H9 (cell line): ENCODE measurements at regions not wholly inside any gene's neighbourhood (a gene's known extent, or its start where the extent isn't known, plus 50 kb on each side); places are given as distances from the start of the nearest gene placed in this dataset.

Experiments used
- DNase-seq: peaks from one replicate; pipeline ENCODE4 v3.0.0-alpha.2; 2017
- H2AFZ ChIP-seq: one replicate; pipeline ENCODE4 v1.6.1; 2013; ENCODE audit warnings: mild to moderate bottlenecking, low read length, control low read depth, moderate library complexity
- H2AK5ac ChIP-seq: 2 replicates; pipeline ENCODE4 v1.6.1; 2013; ENCODE audit warnings: low read length, control low read depth, mixed read lengths; ENCODE audit not compliant: insufficient read length
- H2BK120ac ChIP-seq: one replicate; pipeline ENCODE4 v1.6.1; 2013; ENCODE audit warnings: low read depth, mild to moderate bottlenecking, low read length, control low read depth, inconsistent platforms; ENCODE audit not compliant: poor library complexity, severe bottlenecking
- H2BK12ac ChIP-seq: 2 replicates; pipeline ENCODE4 v1.6.1; 2013; ENCODE audit warnings: low read length, control low read depth, mixed read lengths, low read depth; ENCODE audit not compliant: insufficient read length
- H2BK15ac ChIP-seq: 2 replicates; pipeline ENCODE4 v1.6.1; 2013; ENCODE audit warnings: low read depth, low read length, control low read depth
- H2BK20ac ChIP-seq: one replicate; pipeline ENCODE4 v1.6.1; 2013; ENCODE audit warnings: low read depth, mild to moderate bottlenecking, low read length, control low read depth, inconsistent platforms; ENCODE audit not compliant: poor library complexity, severe bottlenecking
- H2BK5ac ChIP-seq: 2 replicates; pipeline ENCODE4 v1.6.1; 2013; ENCODE audit warnings: low read length, control low read depth, mixed read lengths; ENCODE audit not compliant: insufficient read length
- H3K14ac ChIP-seq: 2 replicates; pipeline ENCODE4 v1.6.1; 2013; ENCODE audit warnings: low read length, control low read depth; ENCODE audit not compliant: insufficient read depth
- H3K18ac ChIP-seq: 2 replicates; pipeline ENCODE4 v1.6.1; 2013; ENCODE audit warnings: low read depth, mild to moderate bottlenecking, mixed read lengths, low read length, control low read depth; ENCODE audit not compliant: insufficient read length
- H3K23ac ChIP-seq: 2 replicates; pipeline ENCODE4 v1.6.1; 2013; ENCODE audit warnings: low read length, control low read depth, mixed read lengths, low read depth; ENCODE audit not compliant: insufficient read length
- H3K23me2 ChIP-seq: 2 replicates; pipeline ENCODE4 v1.6.1; 2013; ENCODE audit warnings: low read depth, mild to moderate bottlenecking, mixed read lengths, low read length, control low read depth; ENCODE audit not compliant: insufficient read length, poor library complexity, severe bottlenecking
- H3K27ac ChIP-seq: 2 replicates; pipeline ENCODE4 v1.5.1; 2013; ENCODE audit warnings: low read length, control low read depth, mixed read lengths, low read depth; ENCODE audit not compliant: insufficient read length
- H3K27me3 ChIP-seq: 2 replicates; pipeline ENCODE4 v1.6.1; 2013; ENCODE audit warnings: low read length, control low read depth, inconsistent platforms; ENCODE audit not compliant: insufficient read depth
- H3K4ac ChIP-seq: 2 replicates; pipeline ENCODE4 v1.6.1; 2013; ENCODE audit warnings: low read depth, mild to moderate bottlenecking, control low read depth, inconsistent platforms, low read length, moderate library complexity
- H3K4me1 ChIP-seq: 2 replicates; pipeline ENCODE4 v1.6.1; 2013; ENCODE audit warnings: low read length, control low read depth, inconsistent platforms; ENCODE audit not compliant: insufficient read depth
- H3K4me2 ChIP-seq: 2 replicates; pipeline ENCODE4 v1.6.1; 2013; ENCODE audit warnings: low read length, control low read depth, mixed read lengths; ENCODE audit not compliant: insufficient read length, insufficient read depth
- H3K56ac ChIP-seq: 2 replicates; pipeline ENCODE4 v1.6.1; 2013; ENCODE audit warnings: low read depth, mild to moderate bottlenecking, mixed read lengths, low read length, control low read depth; ENCODE audit not compliant: insufficient read length
- H3K79me1 ChIP-seq: 2 replicates; pipeline ENCODE4 v1.6.1; 2013; ENCODE audit warnings: low read depth, mild to moderate bottlenecking, moderate library complexity, low read length, control low read depth, inconsistent platforms; ENCODE audit not compliant: insufficient read depth, poor library complexity, severe bottlenecking
- H3K79me2 ChIP-seq: 2 replicates; pipeline ENCODE4 v1.6.1; 2013; ENCODE audit warnings: low read length, control low read depth, inconsistent platforms; ENCODE audit not compliant: insufficient read depth
- H3K9ac ChIP-seq: 2 replicates; pipeline ENCODE4 v1.6.1; 2013; ENCODE audit warnings: low read length, control low read depth, mixed read lengths; ENCODE audit not compliant: insufficient read length; ENCODE audit errors: extremely low read depth
- H3K9me3 ChIP-seq: one replicate; pipeline ENCODE4 v1.6.1; 2013; ENCODE audit warnings: low read depth, low read length, inconsistent platforms; ENCODE audit not compliant: control insufficient read depth
- H3T11ph ChIP-seq: one replicate; pipeline ENCODE4 v1.6.1; 2013; ENCODE audit warnings: mild to moderate bottlenecking, low read length, control low read depth, inconsistent platforms
- H4K20me1 ChIP-seq: one replicate; pipeline ENCODE4 v1.6.1; 2013; ENCODE audit not compliant: control insufficient read depth, insufficient read length, insufficient read depth
- H4K5ac ChIP-seq: 2 replicates; pipeline ENCODE4 v1.6.1; 2013; ENCODE audit warnings: low read depth, mild to moderate bottlenecking, mixed read lengths, low read length, control low read depth; ENCODE audit not compliant: insufficient read length
- H4K8ac ChIP-seq: replicated peaks from 2 replicates; pipeline ENCODE4 v1.6.1; 2013; ENCODE audit warnings: low read length, control low read depth, mixed read lengths, low read depth; ENCODE audit not compliant: insufficient read length
- H4K91ac ChIP-seq: 2 replicates; pipeline ENCODE4 v1.6.1; 2013; ENCODE audit warnings: low read depth, mild to moderate bottlenecking, moderate library complexity, mixed read lengths, low read length, control low read depth; ENCODE audit not compliant: insufficient read length
- H3K27ac Mint-ChIP-seq, 3 experiments: 2 replicates in 2 of 3; 3 replicates in 1 of 3; pipeline ENCODE4 v1.8.0; 2020 to 2021; ENCODE audit warnings: mixed read lengths in 3 of 3, mild to moderate bottlenecking in 1 of 3, moderate library complexity in 1 of 3
- H3K27me3 Mint-ChIP-seq: 2 replicates; pipeline ENCODE4 v1.8.0; 2021; ENCODE audit warnings: low read depth, mild to moderate bottlenecking, moderate library complexity, mixed read lengths
- H3K36me3 Mint-ChIP-seq, 3 experiments: 2 replicates in 2 of 3; 3 replicates in 1 of 3; pipeline ENCODE4 v1.8.0; 2020 to 2021; ENCODE audit warnings: low read depth in 3 of 3, mixed read lengths in 3 of 3; ENCODE audit not compliant: insufficient read depth in 1 of 3
- H3K4me1 Mint-ChIP-seq, 2 experiments: 2 replicates each; pipeline ENCODE4 v1.8.0; 2020; ENCODE audit warnings: mixed read lengths in 2 of 2
- H3K4me3 Mint-ChIP-seq, 2 experiments: 2 replicates in 1 of 2; 3 replicates in 1 of 2; pipeline ENCODE4 v1.8.0; 2020 to 2021; ENCODE audit warnings: mild to moderate bottlenecking in 2 of 2, mixed read lengths in 2 of 2, moderate library complexity in 1 of 2
- H3K9me3 Mint-ChIP-seq, 2 experiments: 2 replicates in 1 of 2; 3 replicates in 1 of 2; pipeline ENCODE4 v1.8.0; 2020; ENCODE audit warnings: mild to moderate bottlenecking in 2 of 2, mixed read lengths in 2 of 2, moderate library complexity in 1 of 2
- WGBS: extraction: QIAGEN DNeasy Blood & Tissue Kit; methylation state at CpG from one replicate; pipeline ENCODE4 v1.1.7; 2013; ENCODE audit warnings: missing lambda C conversion rate, low lambda C conversion rate, mixed read lengths; ENCODE audit not compliant: insufficient read length; ENCODE audit errors: extremely low coverage; 5-methylcytosine and 5-hydroxymethylcytosine counted together
- TF ChIP-seq, protein P1 (sequence below): fragments of 200-600 bp; sonication (generic); conservative IDR thresholded peaks from 3 replicates; pipeline ENCODE4 v1.8.0; 2021; ENCODE audit warnings: antibody characterized with exemption, mild to moderate bottlenecking

DNA sequence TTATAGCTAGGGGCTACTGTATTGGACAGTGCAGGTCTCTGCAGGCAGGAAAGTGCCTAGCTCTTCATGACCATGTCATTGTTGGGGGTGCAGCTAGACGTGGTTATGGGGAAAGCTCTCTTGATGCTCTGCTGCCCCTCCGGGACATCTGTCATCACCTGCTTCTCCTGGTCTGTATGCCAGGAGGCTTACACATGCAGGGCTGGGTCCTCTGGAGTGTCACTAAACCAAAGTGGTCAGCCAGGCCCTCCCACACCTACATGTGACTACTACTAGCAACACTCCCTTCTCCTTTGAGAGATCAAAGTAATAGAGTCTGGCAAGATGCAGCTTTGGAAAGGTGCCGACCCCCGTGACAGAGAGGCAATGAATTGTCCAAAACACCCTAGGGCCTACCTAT lies 98.5 kb downstream of the SST start:
- no peak overlapping the region for H3K4ac ChIP-seq
- H3K79me2 ChIP-seq = no peaks in the 10 kb centered on the region
- H3K14ac ChIP-seq = no peak overlapping the region
- H2BK5ac ChIP-seq = no peak overlapping the region
- peaks cover 18% of the 10 kb centered on the region; the same call in 1 of the 2 replicates for H3K4me1 ChIP-seq
- H2AK5ac ChIP-seq = no peak overlapping the region
- no peak for DNase-seq
- no peak overlapping the region for H2BK15ac ChIP-seq
- WGBS = no CpG with 5 or more reads among the region's 4 CpGs
- Mint-ChIP-seq H3K9me3 (no peaks in the 10 kb centered on the region; a peak in 1 of 5 replicates), H3K27me3 (no peaks in the 10 kb centered on the region), H3K4me1 (peaks cover 38 to 48% of the 10 kb centered on the region in 2 experiments), H3K27ac (no peak overlapping the region), H3K4me3 (no peak overlapping the region), H3K36me3 (peaks cover 0 to 6% (median 0%) of the 10 kb centered on the region in 3 experiments; a peak in 2 of 7 replicates)
- TF ChIP-seq, protein P1, sequence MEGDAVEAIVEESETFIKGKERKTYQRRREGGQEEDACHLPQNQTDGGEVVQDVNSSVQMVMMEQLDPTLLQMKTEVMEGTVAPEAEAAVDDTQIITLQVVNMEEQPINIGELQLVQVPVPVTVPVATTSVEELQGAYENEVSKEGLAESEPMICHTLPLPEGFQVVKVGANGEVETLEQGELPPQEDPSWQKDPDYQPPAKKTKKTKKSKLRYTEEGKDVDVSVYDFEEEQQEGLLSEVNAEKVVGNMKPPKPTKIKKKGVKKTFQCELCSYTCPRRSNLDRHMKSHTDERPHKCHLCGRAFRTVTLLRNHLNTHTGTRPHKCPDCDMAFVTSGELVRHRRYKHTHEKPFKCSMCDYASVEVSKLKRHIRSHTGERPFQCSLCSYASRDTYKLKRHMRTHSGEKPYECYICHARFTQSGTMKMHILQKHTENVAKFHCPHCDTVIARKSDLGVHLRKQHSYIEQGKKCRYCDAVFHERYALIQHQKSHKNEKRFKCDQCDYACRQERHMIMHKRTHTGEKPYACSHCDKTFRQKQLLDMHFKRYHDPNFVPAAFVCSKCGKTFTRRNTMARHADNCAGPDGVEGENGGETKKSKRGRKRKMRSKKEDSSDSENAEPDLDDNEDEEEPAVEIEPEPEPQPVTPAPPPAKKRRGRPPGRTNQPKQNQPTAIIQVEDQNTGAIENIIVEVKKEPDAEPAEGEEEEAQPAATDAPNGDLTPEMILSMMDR = no peak
- H2BK120ac ChIP-seq = no peak overlapping the region
- no peak overlapping the region for H3K9ac ChIP-seq
- H4K20me1 ChIP-seq = no peaks in the 10 kb centered on the region
- no peak overlapping the region for H3K18ac ChIP-seq
- H3K27ac ChIP-seq = no peak overlapping the region
- H2BK12ac ChIP-seq = no peak overlapping the region
- no peak overlapping the region for H3T11ph ChIP-seq
- no peak overlapping the region for H4K8ac ChIP-seq
- no peaks in the 10 kb centered on the region for H3K79me1 ChIP-seq
- no peak overlapping the region for H3K23ac ChIP-seq
- no peak overlapping the region for H2BK20ac ChIP-seq
- H2AFZ ChIP-seq = no peak overlapping the region
- no peak overlapping the region for H3K4me2 ChIP-seq
- no peak overlapping the region for H4K5ac ChIP-seq
- no peak overlapping the region for H3K56ac ChIP-seq
- no peaks in the 10 kb centered on the region for H3K27me3 ChIP-seq
- no peaks in the 10 kb centered on the region for H3K9me3 ChIP-seq
- H4K91ac ChIP-seq = no peak overlapping the region
- no peaks in the 10 kb centered on the region for H3K23me2 ChIP-seq
